ENCODE measurements at regions not wholly inside any gene's neighbourhood (a gene's known extent, or its start where the extent isn't known, plus 50 kb on each side); places are given as distances from the start of the nearest gene placed in this dataset.

GRCh38 chr2:125169764-125170146 is 1144.7 kb downstream of the CNTNAP5 start:
- TF ChIP-seq CTCF (conservative IDR thresholded peaks at IDR 0.05; ENCODE audit: low read depth, low read length) (no peak), RAD21 (IDR thresholded peaks at IDR 0.05; ENCODE audit: low read length) (no peak), MXI1 (IDR thresholded peaks at IDR 0.05; ENCODE audit: borderline replicate concordance, low read depth, low read length) (no peak)

All from IMR-90 (cell line).